K562 (cell line): ENCODE measurements at regions not wholly inside any gene's neighbourhood (a gene's known extent, or its start where the extent isn't known, plus 50 kb on each side); places are given as distances from the start of the nearest gene placed in this dataset.
A peak's percentile ranks its signal among the peaks of the same experiment; 100 is the strongest.

Experiments
- CREB5 ChIP-seq: fragments of 250-450 bp; sonication (Bioruptor Pico); IDR thresholded peaks from 2 replicates; pipeline ENCODE4 v1.5.0; 2020; ENCODE audit warnings: mild to moderate bottlenecking
- ELK1 ChIP-seq: sonication (generic); formaldehyde crosslinking; IDR thresholded peaks from 2 replicates; pipeline ENCODE4 v1.8.1; 2022; ENCODE audit warnings: missing genetic modification reagents
- ELK3 ChIP-seq: fragments of 450-650 bp; formaldehyde crosslinking; IDR thresholded peaks from 2 replicates; pipeline ENCODE4 v1.4.0; 2020; ENCODE audit warnings: mild to moderate bottlenecking
- ERF ChIP-seq: fragments of 450-650 bp; formaldehyde crosslinking; IDR thresholded peaks from 2 replicates; pipeline ENCODE4 v1.4.0; 2020; ENCODE audit warnings: mild to moderate bottlenecking, mixed read lengths
- HDAC8 ChIP-seq: fragments of 450-650 bp; IDR thresholded peaks from 2 replicates; pipeline ENCODE4 v1.6.1; 2016; ENCODE audit warnings: mild to moderate bottlenecking, missing genetic modification characterization, moderate library complexity, missing compliant biosample characterization
- HEY1 ChIP-seq: fragments of 250-450 bp; sonication (Bioruptor Pico); IDR thresholded peaks from 2 replicates; pipeline ENCODE4 v1.5.0; 2020; ENCODE audit warnings: mild to moderate bottlenecking, moderate library complexity, borderline replicate concordance
- MLLT1 ChIP-seq, 2 experiments: fragments of 450-650 bp; IDR thresholded peaks; 2 replicates each; pipeline ENCODE4 v1.6.1; 2016
- NCOR1 ChIP-seq: fragments of 450-650 bp; IDR thresholded peaks from 2 replicates; pipeline ENCODE4 v1.6.1; 2016; ENCODE audit warnings: mild to moderate bottlenecking, moderate library complexity
- RHOXF2B ChIP-seq: fragments of 250-450 bp; sonication (Bioruptor Pico); conservative IDR thresholded peaks from 2 replicates; pipeline ENCODE4 v1.5.1; 2021
- SIN3A ChIP-seq, 2 experiments: fragments of 150-350 bp in 1 of 2; IDR thresholded peaks; 2 replicates each; pipeline ENCODE4 v1.6.1; 2011 to 2016; ENCODE audit warnings: borderline replicate concordance in 2 of 2, low read depth in 2 of 2, low read length in 2 of 2, mild to moderate bottlenecking in 2 of 2, moderate library complexity in 2 of 2; ENCODE audit not compliant: control insufficient read depth in 1 of 2
- TBL1XR1 ChIP-seq, 2 experiments: IDR thresholded peaks; 2 replicates each; pipeline ENCODE4 v1.6.1; 2012; ENCODE audit warnings: improper control_type of control experiment in 2 of 2, low read length in 2 of 2, mild to moderate bottlenecking in 1 of 2
- TRIM24 ChIP-seq, 2 experiments: fragments of 450-650 bp; IDR thresholded peaks; 2 replicates each; pipeline ENCODE4 v1.6.1; 2016
- ZKSCAN3 ChIP-seq: fragments of 250-450 bp; sonication (Bioruptor Pico); IDR thresholded peaks from 2 replicates; pipeline ENCODE4 v1.4.0; 2020
- ZNF197 ChIP-seq: fragments of 200-800 bp; sonication (Bioruptor generic); IDR thresholded peaks from 2 replicates; pipeline ENCODE4 v1.6.1; 2016; ENCODE audit warnings: low read depth, missing genetic modification characterization, missing compliant biosample characterization
- ZNF57 ChIP-seq: fragments of 450-650 bp; formaldehyde crosslinking; IDR thresholded peaks from 2 replicates; pipeline ENCODE4 v1.4.0; 2020; ENCODE audit warnings: mild to moderate bottlenecking, moderate library complexity
- ZNF780A ChIP-seq: fragments of 250-450 bp; sonication (Bioruptor Pico); IDR thresholded peaks from 2 replicates; pipeline ENCODE4 v1.5.0; 2021; ENCODE audit warnings: mild to moderate bottlenecking
- TF ChIP-seq, protein P1 (sequence below): fragments of 250-450 bp; sonication (Bioruptor Pico); IDR thresholded peaks from 2 replicates; pipeline ENCODE4 v1.5.0; 2020; ENCODE audit warnings: mild to moderate bottlenecking, borderline replicate concordance
- TF ChIP-seq, protein P2 (sequence below): fragments of 150-350 bp; conservative IDR thresholded peaks from 2 replicates; pipeline ENCODE4 v1.6.1; 2014; ENCODE audit warnings: low read length

DNA sequence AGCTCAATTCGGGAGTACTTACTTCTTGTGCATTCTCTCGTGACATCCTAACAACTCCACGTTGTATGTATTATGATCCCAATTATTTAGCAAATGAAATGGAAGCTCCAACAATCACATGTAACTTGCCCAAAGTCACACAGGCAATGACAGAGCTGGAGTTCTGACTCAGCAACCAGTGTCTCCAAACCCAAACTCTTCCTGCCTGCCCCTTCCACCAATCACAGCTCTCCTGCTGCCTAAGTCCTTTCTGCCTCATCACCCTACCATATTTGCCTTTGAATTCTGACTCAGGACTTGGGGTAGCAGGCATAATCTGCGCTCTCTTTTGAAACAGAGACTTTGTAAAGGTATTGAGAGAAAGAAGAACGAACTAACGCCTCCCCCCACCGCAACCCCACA lies 245.2 kb upstream of the MAF start (continued):
- TF ChIP-seq, protein P1, sequence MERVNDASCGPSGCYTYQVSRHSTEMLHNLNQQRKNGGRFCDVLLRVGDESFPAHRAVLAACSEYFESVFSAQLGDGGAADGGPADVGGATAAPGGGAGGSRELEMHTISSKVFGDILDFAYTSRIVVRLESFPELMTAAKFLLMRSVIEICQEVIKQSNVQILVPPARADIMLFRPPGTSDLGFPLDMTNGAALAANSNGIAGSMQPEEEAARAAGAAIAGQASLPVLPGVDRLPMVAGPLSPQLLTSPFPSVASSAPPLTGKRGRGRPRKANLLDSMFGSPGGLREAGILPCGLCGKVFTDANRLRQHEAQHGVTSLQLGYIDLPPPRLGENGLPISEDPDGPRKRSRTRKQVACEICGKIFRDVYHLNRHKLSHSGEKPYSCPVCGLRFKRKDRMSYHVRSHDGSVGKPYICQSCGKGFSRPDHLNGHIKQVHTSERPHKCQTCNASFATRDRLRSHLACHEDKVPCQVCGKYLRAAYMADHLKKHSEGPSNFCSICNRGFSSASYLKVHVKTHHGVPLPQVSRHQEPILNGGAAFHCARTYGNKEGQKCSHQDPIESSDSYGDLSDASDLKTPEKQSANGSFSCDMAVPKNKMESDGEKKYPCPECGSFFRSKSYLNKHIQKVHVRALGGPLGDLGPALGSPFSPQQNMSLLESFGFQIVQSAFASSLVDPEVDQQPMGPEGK (CRISPR knock-in tag), result no peak
- TF ChIP-seq, protein P2, sequence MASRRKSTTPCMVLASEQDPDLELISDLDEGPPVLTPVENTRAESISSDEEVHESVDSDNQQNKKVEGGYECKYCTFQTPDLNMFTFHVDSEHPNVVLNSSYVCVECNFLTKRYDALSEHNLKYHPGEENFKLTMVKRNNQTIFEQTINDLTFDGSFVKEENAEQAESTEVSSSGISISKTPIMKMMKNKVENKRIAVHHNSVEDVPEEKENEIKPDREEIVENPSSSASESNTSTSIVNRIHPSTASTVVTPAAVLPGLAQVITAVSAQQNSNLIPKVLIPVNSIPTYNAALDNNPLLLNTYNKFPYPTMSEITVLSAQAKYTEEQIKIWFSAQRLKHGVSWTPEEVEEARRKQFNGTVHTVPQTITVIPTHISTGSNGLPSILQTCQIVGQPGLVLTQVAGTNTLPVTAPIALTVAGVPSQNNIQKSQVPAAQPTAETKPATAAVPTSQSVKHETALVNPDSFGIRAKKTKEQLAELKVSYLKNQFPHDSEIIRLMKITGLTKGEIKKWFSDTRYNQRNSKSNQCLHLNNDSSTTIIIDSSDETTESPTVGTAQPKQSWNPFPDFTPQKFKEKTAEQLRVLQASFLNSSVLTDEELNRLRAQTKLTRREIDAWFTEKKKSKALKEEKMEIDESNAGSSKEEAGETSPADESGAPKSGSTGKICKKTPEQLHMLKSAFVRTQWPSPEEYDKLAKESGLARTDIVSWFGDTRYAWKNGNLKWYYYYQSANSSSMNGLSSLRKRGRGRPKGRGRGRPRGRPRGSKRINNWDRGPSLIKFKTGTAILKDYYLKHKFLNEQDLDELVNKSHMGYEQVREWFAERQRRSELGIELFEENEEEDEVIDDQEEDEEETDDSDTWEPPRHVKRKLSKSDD, result no peak
- TF ChIP-seq MLLT1 (IDR thresholded peaks at IDR 0.05) (peak in 1 of 2 experiments; percentile 7; a peak in 1 of 4 replicates), RHOXF2B (CRISPR knock-in tag) (no peak), ELK3 (CRISPR knock-in tag) (no peak), HEY1 (CRISPR knock-in tag) (no peak), NCOR1 (no peak; the same call in 1 of the 2 replicates), HDAC8 (tag) (no peak; the same call in 1 of the 2 replicates), ZKSCAN3 (CRISPR knock-in tag) (no peak), ZNF57 (CRISPR knock-in tag) (no peak), ERF (CRISPR knock-in tag) (no peak), ELK1 (CRISPR knock-in tag) (no peak), ZNF780A (CRISPR knock-in tag) (no peak), SIN3A (IDR thresholded peaks at IDR 0.05; ENCODE audit: borderline replicate concordance in 2 of 2, control insufficient read depth in 1 of 2, low read depth in 2 of 2, low read length in 2 of 2) (no peak), TBL1XR1 (IDR thresholded peaks at IDR 0.05; ENCODE audit: low read length in 2 of 2) (peak in 1 of 2 experiments; percentile 9; a peak in 1 of 4 replicates), ZNF197 (CRISPR knock-in tag) (no peak), TRIM24 (IDR thresholded peaks at IDR 0.05) (no peak), CREB5 (CRISPR knock-in tag) (no peak)
